ENCODE measurements at regions not wholly inside any gene's neighbourhood (a gene's known extent, or its start where the extent isn't known, plus 50 kb on each side); places are given as distances from the start of the nearest gene placed in this dataset.
"Not testable (repeated sequence)": the region's sequence is repeated elsewhere in the genome, so short reads cannot be mapped to it uniquely, and the experiment has no call there.

DNA sequence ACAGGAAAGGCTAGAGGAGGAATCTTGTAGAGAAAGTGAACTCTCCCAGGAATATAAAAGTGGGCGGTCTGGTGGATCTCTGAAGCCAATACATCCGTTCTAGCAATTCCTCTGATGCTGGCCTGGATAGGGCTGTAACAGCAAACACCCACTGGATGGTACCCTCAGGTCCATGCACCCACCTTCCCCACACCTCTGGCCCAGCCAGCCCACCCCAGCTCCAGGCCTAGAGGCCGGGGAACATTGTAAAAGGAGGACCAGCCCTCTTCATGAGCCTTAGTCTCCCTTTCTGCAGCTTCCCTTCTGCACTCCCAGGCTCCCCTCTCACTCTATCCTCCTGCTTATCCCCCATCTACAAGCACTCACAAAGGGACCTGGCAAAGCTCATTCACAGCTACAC is 443.9 kb downstream of the BUD13 start:
- no peak for DNase-seq

DNA sequence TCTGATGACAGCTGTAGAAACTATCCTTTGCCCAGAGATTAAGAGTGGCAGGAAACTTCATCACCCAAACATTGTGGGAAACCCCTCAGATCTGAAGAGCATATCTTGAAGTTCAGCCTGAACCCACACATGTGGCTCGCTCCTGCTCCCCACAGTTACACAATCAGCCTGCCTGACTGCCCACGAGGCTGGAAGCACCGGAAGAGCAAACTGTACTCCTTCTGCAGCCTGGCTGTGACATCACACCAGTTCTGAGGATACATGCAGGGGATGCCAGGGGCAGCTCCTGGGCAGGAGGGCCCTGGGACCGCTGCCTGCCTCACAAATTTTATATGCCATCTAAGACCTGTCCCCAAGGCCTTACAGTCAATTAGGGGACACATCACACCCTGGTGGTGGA is 444.4 kb downstream of the BUD13 start:
- DNase-seq: no peak

DNA sequence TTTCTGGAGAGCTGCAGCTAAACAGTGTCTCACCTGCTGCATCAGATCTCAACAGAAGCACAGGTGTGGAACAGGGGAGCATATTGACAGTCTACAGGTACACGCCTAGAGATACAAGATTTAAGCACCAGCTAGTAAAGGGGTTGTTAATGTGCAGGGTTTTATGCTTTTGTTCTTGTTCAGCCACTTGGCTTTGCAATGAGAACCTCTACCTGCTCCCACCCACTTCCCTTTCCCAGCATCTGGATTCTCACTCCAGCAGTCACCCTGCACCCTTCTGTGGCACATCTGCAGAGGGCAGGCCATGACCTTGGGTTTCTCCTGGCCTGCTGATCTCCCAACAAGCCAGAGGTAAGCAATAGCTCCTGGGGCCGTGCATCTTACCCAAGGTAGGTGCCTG is 446.6 kb downstream of the BUD13 start:
- DNase-seq: no peak

DNA sequence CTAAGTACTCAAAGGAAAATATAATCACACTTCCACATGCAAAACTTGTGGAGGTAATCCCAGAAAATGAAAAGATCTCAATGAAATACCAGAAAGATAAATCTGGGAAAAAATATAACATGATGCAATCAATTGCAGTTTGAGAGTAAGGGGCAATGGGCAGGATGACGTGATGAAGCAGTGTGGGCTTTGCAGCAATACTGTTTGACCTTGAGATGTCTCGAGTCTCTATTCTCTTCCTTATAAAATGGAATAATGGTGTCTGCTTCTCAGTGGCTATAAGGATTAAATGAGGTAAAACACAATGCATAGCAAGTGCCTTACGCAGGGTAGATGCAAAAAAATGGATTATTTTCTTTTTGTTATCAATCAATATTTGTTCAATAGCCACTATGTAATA is 447.5 kb downstream of the BUD13 start:
- no peak for DNase-seq

DNA sequence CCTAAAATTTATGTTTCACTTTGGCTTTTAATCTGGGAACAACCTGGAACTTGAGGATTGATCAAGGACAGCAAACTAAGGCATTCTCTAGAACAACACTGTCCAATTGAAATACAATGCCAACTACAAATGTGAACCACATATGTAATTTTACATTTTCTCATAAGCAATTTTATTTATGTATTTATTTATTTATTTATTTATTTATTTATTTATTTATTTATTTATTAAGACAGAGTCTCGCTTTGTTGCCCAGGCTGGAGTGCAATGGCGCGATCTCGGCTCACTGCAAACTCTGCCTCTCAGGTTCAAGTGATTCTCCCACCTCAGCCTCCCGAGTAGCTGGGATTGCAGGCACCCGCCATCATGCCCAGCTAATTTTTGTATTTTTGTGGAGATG is 448.7 kb downstream of the BUD13 start:
- DNase-seq: not testable (repeated sequence)

DNA sequence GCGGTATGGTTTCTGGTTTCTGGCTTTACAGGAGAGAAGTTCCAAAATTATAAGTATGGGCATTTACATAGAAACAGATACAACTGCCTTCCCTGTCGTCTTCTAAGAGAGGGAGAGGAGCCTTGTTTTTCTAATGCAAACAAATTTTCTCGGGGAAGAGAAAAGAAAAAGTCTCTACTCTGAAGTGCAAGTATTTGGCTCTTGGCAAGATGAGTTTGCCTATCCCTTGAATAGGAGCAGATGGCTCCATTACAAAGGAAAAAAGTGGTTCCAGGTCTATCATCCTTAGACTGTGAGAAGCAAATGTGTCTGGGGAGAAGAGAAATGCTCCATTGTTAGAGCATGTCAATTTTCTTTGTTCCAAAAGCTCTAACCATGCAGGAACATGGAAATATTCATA is 455.6 kb downstream of the BUD13 start:
- DNase-seq: no peak

DNA sequence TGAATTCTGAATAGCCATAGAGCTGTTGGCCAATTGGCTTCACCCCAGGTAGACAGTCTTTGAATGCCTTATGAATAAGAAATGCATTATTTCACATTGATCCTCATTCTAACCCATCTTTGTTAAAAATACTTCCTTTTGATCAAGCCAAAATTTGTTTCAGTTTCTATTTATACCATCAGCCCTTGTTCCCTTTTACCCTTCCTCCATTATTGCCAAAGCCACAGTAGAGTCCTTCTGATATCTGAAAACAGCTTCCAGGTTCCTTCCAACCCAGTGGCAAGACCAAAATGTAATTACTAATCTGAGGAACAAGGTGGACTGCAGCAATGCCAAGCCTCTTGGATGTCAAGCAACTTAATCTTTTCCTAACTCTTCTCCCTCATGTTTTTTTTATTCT is 458.8 kb downstream of the BUD13 start:
- DNase-seq: no peak

DNA sequence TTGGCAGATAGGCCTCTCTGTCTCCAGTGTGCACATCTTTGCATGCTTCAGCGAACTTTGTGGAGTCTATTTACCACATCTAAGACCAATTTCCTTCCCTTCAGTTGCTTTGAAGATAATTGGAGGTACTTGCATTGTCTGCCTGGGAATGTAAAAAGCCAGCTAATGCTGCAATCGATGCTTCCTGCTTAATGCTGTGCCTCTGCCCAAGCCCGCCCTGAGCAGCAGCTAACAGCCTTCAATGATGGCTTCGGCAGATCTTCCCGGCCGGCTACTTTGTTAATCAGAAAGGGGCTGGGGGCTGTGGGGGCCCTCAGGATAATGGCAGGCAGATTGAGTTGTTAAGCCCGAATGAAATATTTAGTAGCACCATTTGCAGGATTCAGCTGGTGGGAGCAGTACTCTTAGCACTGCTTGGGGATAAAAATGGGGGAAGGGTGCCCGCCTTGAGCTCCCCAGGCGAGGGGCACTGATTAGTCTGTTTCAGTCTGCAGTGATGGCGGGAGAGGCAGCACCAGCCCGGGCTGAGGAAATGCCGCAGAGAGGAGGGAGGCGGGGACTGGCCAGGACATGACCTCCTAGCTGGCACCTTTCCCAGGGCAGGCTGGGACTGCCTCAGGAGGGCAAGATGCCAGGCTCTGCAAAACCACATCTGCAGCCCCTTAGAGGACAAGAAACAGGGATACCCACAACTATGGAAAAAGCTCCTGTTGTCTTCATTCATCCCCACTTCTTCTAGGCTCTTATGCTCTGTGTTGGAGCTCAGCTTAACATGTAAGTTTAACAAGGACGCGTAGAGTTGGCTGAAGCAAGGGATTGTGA is 460.0 kb downstream of the BUD13 start:
- DNase-seq: no peak

DNA sequence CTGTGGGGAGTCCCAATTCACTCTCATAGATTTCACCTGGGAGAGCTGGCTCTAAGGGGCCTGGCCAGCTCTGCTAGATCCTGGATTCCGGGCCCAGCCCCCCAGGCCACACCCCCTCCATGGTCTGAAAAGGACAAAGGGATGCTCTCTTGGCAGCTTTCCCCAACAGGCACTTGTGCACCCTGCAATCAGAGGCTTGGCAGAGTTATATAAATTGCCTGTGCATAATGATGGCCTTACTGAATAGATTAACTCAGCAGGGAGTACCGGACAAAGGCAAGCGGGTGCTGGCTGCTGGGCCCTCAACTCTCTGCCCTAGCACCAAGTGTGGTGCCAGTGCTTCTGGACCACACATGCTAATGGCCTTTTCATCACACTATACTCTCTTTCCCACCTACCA is 461.6 kb downstream of the BUD13 start:
- no peak for DNase-seq

DNA sequence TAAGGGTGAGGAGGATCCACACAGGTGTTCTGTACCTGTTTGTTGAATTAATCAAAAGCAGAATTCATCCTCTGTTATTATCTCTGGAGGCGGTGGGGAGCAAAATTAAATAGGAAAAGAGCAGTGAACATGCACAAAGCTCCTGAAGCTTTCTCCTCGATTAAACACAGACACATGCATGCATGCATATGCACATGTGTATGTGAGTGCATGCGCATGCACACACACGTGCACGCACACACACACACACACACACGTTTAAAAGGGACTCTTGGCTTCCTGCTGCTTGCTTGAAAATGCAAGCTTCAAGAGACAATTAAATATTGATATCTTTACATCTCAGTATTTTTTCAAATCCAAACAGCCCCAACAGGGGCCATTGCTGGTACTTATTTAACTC is 462.1 kb downstream of the BUD13 start:
- no peak for DNase-seq

DNA sequence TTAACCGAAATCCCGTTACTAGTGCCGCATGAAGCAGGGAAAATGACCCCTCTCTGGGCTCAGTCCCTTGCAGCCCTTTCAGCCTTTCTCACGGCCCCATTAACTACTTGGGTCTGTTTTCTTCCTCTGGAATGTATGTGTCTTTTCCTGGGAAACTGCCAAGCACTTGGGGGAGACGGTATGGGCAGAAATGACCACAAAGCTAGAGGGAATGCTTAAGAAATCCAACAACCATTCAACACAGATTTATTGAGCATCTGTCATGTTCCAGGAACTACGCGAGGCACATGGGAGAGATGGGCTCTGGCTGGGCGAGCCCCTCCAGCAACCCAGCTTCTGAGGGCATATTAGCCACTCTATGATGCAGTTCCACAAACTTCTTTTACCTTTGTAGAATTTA is 462.6 kb downstream of the BUD13 start:
- DNase-seq: no peak

DNA sequence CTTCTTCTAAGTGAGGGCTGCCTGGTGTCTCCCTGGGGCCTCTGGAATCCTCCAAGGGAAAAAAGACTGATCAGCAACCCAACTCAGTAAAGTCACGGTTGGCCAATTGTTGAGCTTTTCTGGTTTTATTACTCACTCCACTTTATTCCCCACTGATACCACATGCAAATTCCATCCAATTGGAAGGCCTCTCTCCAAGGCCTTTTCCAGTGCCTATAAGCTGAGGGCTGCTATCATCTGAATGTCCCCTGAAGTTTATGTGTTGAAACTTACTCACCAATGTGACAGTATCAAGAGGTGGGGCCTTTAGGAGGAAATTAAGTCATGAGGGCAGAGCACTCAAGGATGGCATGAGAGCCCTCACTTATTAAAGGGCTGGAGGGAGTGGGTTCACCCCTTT is 463.3 kb downstream of the BUD13 start:
- no peak for DNase-seq

DNA sequence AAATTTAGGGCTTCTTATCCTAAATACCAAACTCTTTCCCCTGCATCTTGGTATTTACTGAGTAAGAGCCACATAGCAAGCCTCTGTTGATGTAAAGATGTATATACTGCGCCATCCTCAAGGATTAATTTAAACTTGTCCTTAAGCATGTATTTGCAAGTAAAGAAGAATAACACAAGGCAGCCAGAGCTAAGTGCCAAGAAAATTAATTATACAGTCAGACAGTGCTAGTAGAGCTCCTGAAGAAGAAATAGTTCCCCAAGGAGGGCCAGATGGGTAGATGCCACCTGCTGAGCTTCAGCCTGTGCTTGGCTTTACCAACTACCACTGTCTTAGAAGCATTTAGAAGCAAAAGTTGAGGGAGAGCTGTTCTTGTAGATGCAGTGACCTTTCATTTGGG is 470.0 kb downstream of the BUD13 start:
- no peak for DNase-seq

DNA sequence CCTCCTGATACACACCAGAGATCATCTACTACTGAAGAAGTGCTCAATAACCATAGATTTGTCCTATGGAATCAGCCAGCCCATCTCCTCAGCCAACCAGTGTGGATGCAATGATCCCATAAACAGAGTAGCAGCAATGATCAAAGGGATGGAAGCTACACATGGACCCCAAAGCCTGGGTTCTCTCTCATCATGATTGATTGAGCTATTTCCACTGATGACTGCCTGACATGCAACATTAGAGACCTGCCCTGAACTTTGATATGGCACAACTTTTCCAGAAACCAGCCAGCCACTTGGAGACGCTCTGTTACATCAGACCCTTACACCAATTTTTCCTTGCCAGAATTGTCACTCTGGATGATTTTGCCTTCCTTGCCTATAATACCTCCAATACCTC is 471.6 kb downstream of the BUD13 start:
- no peak for DNase-seq

DNA sequence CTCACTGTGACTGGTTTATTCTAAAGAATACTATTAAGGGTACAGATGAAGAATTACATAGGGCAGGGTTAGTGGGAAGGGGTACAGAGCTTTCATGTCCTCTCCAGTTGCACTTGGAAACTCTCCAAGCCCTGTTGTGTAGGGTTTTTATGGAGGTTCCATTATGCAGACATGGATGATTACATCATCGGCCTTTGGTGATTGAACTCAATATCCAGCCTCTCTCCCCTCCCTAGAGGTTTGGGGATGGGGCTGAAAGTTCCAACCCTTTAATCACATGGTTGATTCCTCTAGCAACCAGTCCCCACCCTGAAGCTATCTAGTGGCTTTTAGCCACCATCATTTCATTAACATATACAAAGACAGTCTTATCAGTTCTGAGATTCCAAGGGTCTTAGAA is 472.6 kb downstream of the BUD13 start:
- no peak for DNase-seq

DNA sequence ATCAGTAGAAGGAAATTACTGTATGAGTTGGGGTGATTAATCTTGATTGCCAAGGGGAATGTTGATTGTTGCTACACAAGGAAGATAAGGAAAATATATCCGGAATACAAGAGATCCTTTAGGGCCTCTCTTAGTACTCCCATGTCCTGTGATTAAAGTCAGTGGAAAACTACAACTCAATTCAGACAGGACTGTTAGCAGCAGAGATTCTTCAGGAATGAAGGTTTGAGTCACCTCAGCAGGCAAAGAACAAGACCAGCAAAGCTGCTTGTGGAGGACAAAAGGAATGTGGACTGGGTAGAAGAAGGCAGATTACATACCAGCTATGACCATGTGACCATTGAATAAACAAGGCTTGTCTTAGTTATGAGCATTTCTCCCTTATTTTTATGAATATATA is 478.2 kb downstream of the BUD13 start:
- no peak for DNase-seq

DNA sequence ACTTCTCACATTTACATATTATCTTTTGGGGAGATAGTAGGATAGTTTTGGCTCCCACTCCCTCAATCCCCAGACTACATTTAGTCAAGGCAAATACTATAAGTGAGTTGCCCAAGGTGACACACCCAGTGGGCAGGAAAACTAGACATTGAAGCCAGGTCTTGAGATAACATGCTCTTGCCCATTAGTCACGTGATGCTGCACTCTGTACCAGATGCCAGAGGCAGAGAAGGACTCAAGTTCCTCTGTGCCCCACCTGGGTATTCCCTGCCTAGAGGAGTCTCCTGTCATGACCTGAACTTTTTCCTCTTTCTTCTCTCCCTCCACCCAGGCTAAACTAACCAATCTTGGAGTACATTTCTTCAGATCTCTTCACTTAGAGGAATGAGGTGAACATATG is 484.9 kb downstream of the BUD13 start:
- DNase-seq: no peak

DNA sequence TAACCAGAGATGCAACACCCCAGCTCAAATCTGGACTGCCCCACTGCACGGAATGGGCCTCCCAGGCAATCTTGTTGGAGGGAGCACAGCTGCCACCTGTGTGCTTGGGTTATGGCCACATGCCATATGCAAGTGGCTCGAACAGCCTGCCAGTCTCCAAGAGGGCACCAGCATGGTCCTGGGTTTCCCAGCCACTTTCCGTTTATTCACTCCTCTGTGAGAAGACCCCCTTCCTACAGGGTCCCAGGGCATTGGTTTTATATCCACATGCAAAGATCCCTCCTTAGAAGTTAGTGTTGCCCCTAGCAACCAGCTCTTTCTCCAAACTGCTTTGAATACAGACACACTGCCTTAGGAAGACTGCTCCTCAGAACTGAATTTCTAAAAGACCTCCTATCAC is 487.8 kb downstream of the BUD13 start:
- DNase-seq: no peak

DNA sequence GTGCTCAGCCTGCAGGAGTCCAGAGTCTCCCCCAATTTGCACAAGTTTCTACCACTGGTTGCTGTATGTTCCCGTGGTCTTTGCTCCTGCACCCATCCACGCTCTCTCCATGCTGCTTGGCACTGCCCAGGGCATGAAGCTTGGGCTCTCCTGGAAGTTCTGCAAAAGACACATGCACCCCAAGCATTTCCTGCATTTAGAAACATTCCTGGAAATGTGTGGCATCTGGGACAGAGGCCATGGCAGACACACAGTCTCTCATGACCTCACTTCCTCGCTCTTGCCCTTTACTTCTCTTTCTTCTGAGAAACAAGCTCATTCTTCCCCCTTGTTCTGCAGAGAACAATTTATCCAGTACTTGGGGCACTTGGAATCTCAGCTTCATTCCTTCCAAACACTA is 489.5 kb downstream of the BUD13 start:
- no peak for DNase-seq

DNA sequence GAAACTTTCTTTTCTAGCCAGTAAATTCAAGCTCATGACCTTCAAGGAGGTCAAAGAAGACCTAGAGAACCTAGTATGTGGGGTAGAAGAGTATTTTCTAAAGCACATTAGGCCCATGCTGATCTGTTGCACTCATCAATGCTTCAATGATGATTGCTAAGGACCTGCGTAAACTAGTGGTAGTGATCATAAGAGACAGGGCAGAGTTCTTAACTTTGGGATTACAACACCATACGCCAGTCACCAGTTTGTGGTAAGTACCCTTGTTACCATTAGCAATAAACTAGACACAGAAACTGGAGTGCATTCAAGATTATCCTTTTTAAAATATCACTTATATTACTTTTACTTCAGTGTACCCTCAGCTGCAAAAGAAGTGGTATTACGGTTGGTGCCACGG is 490.3 kb downstream of the BUD13 start:
- DNase-seq: no peak

DNA sequence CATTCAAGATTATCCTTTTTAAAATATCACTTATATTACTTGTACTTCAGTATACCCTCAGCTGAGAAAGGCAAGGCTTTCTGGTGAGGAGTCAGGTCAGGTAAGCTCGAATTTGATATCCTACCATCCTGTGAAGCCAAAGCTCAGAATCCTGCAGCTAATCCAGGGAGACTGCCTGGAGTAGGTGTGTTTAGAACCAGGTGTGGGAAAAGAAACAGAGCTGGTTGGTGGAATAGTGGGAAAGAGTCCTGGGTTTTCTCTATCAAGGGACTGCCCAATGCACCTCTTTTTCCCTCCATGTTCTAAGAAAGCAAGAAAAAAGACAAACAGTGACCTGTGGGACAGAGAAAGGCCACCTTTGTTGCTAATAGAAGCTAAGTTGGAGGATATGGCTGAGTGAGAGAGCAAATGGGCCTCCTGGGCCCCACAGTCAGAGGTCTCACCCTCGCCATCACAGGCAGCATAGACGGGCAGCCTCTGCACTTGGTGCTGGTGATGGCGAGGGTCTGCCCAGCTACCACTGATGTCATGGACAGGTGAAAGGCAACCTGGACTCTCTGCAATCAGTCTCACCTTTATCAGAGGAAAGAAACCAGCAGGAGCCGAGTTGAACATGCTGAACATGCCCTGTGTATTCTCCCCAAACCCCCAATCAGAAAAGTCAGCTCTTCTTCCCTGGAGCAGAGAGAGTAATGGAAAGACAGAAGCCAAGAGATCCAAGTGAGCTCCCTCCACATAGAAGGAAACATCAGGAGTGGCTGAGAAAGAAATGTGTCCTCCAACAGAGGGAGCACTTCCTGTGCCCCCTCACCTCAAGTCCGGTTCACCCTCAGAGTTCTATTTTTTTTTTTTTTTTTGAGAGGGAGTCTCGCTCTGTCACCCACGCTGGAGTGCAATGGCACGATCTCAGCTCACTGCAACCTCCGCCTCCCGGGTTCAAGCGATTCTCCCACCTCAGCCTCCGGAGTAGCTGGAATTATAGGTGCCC is 491.3 kb downstream of the BUD13 start:
- no peak for DNase-seq

DNA sequence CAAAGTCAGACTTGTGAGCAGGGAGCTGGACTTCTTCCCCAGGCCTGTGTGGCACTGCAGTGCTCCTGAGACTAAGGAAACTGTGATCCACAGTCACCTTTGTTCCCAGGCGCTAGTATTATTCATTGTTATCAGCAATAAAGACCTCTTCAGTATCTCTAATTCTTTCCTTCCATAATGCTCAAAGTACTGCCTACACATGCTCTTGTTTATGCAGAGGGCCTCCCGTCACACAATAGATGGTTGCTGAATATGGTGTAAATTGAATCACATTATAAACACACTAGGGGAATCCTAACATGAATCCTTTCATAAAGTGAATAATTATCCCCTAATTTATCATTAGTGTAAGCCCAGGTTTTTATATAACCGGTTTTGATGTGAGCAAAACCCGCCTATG is 493.3 kb downstream of the BUD13 start:
- no peak for DNase-seq

DNA sequence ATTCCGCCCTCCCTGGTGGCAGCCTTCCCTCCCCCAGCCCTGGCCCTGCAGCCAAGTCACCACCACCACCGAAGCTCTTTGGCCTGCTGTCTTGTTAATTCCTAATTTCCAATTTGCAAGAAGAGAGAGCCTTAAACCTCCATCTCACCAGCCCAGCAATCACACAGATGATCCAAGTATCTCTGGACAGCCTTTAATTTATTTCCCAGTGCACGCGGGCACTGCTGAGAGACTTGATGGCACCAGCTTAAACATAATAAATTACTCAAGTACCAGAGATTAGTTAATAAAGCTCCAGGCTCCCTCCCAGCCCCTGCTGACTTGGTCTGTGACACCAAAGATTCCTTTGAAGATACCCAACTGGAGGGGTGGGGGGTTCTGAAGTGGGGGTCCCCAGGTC is 494.7 kb downstream of the BUD13 start:
- DNase-seq: no peak
